Stimulated activated naive CD8-positive, alpha-beta T cell treated with anti-CD3 and anti-CD28 coated beads, Interleukin-15, Interleukin-2, amounts not matched to agents 100 U/mL and 50 U/mL, for 24 hours (primary cell): ENCODE measurements at regions not wholly inside any gene's neighbourhood (a gene's known extent, or its start where the extent isn't known, plus 50 kb on each side); places are given as distances from the start of the nearest gene placed in this dataset.
A peak's percentile ranks its signal among the peaks of the same experiment; 100 is the strongest.

Source experiments
- ATAC-seq: fragments of 150-1000 bp; cut with Tn5 transposase; one replicate; pipeline ENCODE4 v1.10.0; 2021
- DNase-seq: peaks from one replicate; pipeline ENCODE4 v3.0.0; 2021

GRCh38 chr1:36717431-36717830 lies 234.7 kb upstream of the CSF3R start:
- ATAC-seq (no peak), DNase-seq (no peak)

DNA sequence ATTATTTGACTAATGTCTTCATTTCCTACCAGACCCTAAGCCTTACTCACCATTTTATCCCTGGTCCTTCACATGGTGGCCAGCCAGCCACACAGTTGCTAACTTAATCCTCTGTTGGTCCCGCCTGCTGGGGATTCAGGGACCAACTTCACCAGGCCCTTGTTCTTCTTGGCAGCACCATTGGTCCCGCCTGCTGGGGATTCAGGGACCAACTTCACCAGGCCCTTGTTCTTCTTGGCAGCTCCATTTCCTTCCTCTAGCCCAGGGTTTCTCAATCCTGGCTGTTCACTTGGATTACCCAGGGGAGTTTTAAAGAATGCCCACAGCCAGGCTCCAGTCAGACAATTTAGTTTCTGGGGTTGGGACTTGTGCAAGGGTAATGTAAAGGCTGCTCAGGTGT lies 233.1 kb upstream of the CSF3R start:
- ATAC-seq (no peak), DNase-seq (no peak)

DNA sequence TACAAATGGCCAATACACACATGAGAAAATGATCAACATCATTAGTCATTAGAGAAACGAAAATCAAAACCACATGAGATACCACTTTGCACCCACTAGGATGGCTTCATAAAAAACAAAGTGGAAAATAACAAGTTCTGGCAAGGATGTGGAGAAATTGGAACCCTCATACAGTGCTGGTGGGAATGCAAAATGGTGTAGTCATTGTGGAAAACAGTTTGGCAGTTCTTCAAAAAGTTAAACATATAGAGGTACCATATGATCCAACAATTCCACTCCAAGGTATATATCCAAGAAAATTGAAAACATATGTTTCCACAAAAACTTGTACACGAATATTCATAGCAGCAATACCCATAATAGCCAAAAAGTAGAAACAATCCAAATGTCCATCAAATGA lies 231.6 kb upstream of the CSF3R start:
- DNase-seq (no peak), ATAC-seq (no peak)

- ATAC-seq, result no peak
- no peak for DNase-seq
Observed at GRCh38 chr1:36711480-36711879, 228.8 kb upstream of the CSF3R start.

- no peak for ATAC-seq
- DNase-seq, result no peak
Observed at GRCh38 chr1:36710951-36711350, 228.2 kb upstream of the CSF3R start.

DNA sequence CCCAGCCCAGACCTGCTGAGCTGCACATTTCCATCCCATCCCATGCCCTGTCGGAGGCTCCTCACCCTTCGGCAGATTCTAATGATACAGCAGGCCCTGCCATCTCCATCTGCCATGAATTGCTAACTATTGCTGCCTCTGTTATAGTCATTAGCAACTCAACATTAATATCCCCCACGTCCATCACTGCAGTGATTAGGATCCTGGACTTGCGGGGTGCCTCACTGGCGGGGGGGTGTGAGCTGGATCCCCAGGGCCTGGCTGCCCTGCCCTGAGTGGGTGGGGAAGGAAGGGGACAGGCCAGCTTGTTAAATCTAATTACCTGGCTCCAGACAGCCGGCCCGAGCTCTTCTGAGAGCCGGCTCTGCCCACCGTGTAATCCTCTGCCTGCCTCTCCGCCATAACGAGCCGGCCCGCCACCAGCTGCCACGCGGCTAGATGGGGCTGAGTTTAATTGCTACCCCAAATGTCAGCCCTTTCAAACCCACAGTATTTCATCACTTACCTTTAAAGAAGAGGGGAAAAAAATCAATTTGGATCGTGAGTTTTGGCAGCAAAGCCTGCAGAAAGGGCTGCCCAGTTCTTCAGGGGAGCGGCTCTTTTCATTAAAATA lies 227.3 kb upstream of the CSF3R start:
- ATAC-seq, result no peak

GRCh38 chr1:36708587-36708986 lies 225.9 kb upstream of the CSF3R start:
- DNase-seq, result no peak
- no peak for ATAC-seq

More for the DNA sequence above, 227.3 kb upstream of the CSF3R start:
- DNase-seq, result no peak

GRCh38 chr1:36707221-36707620 lies 224.5 kb upstream of the CSF3R start:
- DNase-seq (no peak), ATAC-seq (no peak)

DNA sequence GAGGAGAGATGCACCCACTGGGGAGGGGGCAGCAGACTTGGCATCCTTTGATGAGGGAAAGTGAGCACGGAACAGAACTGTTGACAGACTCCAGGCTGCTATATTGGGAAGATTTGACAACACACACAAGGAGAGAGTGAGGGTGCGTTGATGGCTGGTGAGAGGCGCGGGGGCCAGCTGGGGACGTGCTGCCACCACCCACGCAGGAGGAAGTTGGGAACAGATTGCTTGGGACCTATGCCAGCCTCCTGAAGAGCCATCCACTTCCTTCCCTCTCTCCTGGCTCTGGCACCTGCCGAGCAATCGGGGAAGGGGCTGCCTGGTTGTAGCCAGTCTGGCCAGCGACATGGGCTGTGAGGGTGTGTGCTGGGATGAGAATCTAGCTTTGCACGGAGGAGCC lies 223.7 kb upstream of the CSF3R start:
- no peak for DNase-seq
- no peak for ATAC-seq

- no peak for ATAC-seq
Observed at GRCh38 chr1:36705629-36706028, 222.9 kb upstream of the CSF3R start.

GRCh38 chr1:36703526-36704208 lies 221.0 kb upstream of the CSF3R start:
- DNase-seq (peak; percentile 80), ATAC-seq (peak; percentile 58)

More at GRCh38 chr1:36705629-36706028, 222.9 kb upstream of the CSF3R start:
- no peak for DNase-seq

- ATAC-seq, result no peak
Observed at GRCh38 chr1:36702963-36703362, 220.2 kb upstream of the CSF3R start.

DNA sequence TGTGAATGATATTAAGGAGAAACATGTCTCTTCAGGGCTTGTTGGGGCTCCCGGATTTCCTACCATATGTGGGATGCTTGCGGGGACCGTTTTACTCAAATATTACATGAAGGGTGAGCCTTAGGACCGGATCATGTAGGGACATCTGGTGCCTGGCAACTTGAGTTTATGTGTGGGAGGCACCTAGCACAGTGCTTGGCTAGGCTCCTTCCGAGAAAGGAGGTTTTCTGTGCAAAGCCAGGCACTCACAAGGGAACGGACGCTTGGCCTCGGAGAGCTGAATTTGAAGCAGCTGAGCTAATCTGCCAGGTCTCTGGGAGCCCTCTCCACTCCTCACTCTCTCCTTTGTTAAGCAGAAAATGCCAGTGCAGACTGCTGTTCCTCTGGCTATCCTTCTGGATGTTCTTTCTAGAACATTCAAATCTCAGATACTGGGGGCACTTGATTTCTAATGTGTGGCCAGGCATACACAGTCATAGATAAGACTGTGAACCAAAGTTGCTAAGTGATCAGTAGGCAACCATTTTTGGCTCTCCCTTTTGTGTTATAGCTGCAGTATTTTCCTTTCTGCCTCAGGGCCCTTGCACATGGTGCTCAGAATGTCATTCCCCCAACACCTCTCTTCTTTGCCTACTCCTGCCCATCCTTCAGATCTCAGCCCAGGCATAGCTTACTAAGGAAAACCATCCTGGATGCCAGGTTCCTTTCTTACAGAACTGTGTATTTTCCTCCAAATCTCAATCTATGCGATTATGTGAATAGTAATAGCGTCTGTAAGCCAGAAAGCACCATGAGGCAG lies 216.6 kb upstream of the CSF3R start:
- ATAC-seq, result no peak
- DNase-seq, result no peak

More at GRCh38 chr1:36702963-36703362, 220.2 kb upstream of the CSF3R start:
- no peak for DNase-seq

DNA sequence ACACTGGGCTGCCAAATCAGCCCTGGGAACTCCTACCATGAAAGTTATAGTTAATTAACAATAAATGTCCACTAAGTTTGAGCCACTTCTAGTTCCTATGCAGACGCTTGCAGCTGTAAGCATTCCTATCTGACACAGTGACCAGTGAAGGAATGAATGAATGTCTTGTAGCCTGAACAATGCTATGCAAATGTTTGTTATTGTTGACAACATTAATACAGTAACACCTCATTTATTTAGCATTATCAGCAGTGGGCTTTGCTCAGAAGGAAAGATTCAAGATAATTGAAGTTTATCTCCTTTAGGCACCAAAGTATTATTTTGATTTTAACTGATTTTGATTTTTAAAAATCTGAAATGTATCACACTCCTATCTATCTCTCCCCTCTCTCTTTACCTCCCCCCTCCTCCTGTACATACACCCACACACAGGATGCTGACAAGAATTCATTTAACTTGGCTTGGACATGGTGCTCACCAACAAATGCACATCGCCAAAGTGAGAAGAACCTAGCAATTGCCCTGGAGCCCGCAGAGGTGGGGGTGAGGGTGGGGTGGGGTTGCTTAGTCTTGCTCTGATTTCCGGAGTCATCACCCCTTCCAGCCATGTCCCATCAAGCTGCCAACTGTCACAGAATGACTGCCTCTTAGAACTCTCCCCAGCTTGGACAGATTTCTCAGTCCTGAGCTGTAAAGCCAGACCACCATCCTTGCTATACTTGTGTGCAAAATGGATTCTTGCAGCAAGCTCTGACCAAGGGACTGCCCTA lies 215.3 kb upstream of the CSF3R start:
- ATAC-seq, result no peak
- no peak for DNase-seq

- no peak for ATAC-seq
- DNase-seq, result no peak
Observed at GRCh38 chr1:36696261-36696940, 213.7 kb upstream of the CSF3R start.

DNA sequence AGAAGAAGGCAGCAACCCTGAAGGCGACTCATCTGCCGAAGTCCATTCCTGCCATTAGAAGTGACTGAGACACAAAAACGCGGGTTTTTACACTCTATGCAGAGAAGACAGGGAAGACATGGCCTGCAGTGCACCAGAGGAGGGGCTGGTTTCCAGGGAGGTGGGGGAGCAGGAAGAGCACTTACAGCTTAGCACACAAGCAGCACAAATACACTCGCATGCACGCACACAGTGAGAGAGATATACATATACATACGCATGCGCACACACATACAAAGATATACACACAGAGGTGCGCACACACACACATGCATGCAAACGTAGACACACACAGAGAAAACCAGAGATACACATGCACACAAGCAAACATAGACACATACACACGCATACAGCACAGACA lies 210.9 kb upstream of the CSF3R start:
- no peak for ATAC-seq
- no peak for DNase-seq

DNA sequence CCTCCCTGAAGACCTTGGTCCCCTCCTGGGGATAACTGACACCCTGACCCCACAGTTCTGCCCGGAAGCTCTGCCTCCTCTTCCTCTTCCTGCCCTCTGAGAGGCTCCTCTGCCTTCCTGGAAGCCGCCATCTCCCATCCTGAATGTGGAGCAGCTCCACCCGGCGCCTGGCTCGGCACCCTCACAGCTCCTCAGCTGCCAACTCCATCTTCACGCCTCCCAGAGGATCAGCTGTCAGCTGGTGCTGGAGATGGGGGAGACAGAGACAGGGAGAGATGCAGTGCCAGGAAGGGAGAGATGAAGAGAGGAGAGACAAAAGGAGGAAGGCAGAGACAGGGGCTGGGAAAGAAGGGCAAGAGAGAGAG lies 210.4 kb upstream of the CSF3R start:
- no peak for DNase-seq
- no peak for ATAC-seq

DNA sequence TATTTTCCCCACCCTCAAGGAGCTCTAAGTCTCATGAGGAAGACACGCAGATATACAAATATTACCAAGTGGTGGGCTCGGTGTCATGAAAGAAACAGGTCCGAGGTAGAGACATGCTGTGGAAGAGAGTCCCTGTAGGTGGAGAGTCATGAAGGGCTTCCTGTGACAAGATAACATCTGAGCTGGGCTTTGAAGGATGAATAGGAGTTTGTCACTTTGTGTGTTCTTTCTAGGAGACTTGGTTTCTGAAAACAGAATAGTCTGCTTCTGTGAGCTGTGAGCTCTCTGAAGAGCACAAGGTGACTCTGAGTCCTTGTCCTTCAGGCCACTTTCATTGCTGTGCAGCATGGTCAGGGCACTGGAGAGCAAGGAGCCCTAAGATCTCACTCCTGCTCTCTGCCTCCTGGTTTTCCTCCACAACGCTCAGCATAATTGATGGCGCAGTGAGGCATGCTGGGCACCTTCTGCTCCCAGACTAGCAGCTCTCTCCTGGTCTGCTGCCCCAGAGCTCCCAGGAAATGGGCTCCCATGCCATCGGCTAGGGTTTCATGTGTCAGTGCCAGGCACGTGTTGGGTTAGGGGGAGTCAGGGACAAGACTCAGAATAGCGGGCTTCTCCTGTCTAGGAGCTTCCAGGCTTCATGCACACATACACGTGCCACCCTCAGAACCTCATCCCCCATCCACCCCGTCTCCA lies 209.9 kb upstream of the CSF3R start:
- no peak for ATAC-seq
- DNase-seq, result no peak

GRCh38 chr1:36691374-36691773 lies 208.7 kb upstream of the CSF3R start:
- DNase-seq (no peak), ATAC-seq (no peak)

DNA sequence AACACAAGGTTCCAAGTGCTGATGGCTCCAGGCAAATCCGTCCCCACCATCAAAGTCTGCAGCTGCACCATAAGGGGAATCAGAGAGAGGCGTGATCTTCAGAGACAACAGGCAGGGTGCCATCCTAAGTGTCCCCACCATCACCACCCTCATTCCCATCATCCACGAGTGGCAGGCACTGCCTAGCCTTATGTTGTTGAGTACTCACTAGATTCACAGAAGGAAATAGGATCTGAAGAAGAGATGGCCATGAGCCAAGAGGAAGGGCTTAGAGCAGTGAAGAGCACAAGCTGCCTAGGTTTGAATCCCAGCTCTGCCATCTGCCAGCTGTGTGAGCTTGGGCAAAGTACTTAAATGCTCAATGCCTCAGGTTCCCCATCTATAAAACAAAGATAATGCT lies 207.3 kb upstream of the CSF3R start:
- ATAC-seq (no peak), DNase-seq (no peak)

DNA sequence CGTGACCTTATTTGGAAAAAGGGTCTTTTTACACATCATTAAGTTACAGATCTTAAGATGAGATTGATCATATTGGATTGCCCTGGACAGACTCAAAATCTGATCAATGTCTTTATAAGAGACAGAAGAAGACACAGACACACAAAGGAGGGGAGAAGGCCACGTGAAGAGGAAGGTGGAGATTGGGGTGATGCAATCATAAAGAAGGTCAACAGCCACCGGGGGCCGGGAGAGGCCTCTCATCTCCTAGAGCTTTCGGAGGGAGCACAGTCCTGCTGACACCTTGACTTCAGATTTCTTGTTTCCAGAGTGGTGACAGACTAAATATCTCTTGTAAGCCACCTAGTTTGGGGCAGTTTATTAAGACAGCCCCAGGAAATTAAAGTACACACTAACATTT lies 204.6 kb upstream of the CSF3R start:
- DNase-seq (no peak), ATAC-seq (no peak)
